Ramos (cell line): ENCODE measurements at regions not wholly inside any gene's neighbourhood (a gene's known extent, or its start where the extent isn't known, plus 50 kb on each side); places are given as distances from the start of the nearest gene placed in this dataset.
"Not testable (repeated sequence)": the region's sequence is repeated elsewhere in the genome, so short reads cannot be mapped to it uniquely, and the experiment has no call there.

Source experiments
- in situ Hi-C: fragments of 300-500 bp; cut with MboI; formaldehyde crosslinking; loops from one replicate; pipeline ENCODE4 v1.14.3; 2022; ENCODE audit warnings: low sequenced_read_pairs; ENCODE audit not compliant: unreplicated experiment

DNA sequence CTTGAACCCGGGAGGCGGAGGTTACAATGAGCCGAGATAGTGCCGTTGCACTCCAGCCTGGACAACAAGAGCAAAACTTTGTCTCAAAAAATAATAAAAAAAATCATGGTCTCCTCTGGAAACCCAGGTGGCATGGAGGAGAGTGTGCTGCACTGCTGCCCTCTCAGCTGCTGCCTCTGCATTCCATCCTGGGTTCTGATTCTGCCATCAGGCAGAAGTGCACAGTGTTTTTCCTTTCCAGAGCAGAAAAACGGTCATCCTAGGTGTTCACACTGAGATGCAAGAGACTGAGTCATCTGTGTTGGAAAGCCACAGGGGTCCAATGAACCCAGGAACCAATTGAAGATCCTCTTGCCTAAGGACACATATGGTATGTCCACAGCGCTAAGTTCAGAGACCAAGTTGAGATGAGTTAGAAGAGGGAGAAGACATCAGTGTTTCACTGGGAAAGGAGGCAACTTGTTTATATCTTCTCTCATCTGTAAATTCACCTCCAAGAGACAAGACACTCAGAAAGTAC, 88.8 kb upstream of the DMRT1 start:
- in situ Hi-C loops, result no loop called here

DNA sequence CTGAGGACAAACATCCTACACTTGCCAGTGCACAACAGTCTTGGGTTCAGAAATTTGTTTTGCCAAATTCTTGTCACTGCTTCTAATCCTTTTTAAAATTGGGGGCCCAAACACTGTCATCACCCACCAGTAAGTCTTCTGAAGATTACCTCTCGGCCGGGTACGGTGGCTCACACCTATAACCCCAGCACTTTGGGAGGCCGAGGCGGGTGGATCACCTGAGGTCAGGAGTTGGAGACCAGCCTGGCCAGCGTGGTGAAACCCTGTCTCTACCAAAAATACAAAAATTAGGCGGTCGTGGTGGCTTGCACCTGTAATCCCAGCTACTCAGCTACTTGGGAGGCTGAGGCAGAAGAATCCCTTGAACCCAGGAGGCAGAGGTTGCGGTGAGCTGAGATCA, 87.8 kb upstream of the DMRT1 start:
- in situ Hi-C loops, result not testable (repeated sequence)

- in situ Hi-C loops, result no loop called here
Measured at GRCh38 chr9:754150-754931, 87.2 kb upstream of the DMRT1 start.

- in situ Hi-C loops, result no loop called here
Measured at GRCh38 chr9:755454-756381, 85.8 kb upstream of the DMRT1 start.

DNA sequence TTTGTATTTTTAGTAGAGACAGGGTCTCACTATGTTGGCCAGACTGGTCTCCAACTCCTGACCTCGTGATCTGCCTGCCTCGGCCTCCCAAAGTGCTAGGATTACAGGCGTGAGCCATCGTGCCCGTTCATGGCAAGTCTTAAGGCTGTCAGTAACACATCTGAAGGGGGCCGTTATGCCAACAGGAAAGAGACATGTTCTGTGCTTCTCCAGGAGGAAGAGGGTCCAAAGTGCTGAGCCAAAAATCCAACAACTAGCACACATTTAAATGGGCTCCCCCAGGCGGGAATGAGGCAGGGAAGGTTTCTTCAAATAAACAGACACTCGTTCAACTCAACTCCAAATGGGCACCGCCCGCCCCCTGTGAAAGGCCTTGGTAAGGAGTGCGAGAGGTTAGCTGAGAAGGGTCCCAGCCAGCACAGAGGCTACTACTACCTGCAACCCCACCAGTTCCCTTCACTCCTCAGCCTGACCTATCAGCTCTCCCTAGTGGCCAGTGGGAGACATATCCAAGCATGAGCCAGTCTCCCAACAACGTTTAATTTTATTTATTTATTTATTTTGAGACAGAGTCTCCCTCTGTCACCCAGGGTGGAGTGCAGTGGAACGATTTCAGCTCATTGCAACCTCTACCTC, 84.1 kb upstream of the DMRT1 start:
- in situ Hi-C loops, result no loop called here

DNA sequence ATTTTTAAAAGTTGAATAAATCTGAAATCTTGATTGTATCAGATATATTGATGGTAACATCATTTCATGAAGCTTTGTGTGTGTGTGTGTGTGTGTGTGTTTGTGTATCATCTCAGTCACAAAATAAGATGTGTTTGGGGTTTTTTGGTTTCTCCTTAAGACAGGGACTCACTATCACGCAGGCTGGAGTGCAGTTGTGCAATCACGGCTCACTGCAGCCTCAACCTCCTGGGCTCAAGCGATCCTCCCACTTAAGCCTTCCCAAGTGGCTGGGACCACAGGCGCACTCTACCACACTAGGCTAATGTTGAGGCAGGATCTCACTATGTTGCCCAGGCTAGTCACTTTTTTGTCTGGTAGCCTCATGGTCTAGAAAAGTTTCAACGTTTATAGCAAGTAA, 83.4 kb upstream of the DMRT1 start:
- in situ Hi-C loops, result no loop called here

DNA sequence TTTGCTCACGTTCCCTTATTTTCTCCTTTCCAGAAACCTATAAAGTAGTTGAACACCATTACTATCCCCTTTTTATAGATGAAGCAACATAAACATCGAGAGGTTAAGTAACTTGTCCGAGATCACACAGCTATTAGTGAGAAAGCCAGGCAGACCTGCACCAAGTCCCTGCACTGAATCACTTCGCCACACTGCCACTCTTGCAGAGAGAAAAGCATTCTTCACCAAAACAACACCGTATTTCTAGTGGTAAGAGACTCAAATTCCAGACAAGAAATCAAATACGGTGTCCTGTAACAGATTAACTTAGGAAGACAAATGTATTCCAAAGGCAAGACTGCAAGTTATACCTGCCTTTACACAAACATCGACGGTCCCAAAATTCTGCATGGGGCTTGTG, 82.0 kb upstream of the DMRT1 start:
- in situ Hi-C loops, result no loop called here

DNA sequence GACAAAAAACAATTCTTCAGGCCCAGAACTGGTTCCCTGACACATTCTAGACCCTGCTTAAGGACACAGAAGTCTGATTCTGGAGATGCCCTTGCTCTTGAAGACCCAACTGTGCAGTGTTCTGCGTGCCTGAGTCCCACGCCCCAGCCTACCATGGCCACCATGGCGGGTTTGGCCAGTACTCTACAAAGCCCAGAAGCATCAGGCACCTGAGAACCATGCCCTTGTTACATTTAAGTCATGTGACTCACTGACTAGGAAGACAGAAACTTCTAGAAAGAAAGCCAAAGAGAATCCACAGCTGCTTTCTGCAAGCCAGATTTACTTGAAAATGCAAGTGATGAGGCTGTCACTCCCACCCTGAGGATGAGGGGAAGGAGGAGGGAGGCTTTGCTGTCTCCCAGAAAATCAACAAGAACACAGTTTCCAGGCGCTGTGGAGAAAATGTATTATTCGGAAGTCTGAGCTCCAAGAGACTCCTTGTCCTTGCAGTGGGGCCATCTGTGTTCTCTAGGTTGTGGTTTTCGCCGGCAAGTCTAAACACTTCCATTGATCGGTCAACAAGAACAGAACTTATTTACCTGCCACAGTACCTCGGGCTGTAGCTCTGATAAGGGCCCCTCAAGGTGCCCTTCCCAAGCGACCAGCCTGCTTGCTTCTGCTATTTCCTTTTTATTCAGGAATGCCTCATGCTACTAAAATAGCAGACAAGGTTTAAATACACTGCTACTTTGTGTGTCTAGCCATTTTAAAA, 81.3 kb upstream of the DMRT1 start:
- in situ Hi-C loops, result no loop called here

DNA sequence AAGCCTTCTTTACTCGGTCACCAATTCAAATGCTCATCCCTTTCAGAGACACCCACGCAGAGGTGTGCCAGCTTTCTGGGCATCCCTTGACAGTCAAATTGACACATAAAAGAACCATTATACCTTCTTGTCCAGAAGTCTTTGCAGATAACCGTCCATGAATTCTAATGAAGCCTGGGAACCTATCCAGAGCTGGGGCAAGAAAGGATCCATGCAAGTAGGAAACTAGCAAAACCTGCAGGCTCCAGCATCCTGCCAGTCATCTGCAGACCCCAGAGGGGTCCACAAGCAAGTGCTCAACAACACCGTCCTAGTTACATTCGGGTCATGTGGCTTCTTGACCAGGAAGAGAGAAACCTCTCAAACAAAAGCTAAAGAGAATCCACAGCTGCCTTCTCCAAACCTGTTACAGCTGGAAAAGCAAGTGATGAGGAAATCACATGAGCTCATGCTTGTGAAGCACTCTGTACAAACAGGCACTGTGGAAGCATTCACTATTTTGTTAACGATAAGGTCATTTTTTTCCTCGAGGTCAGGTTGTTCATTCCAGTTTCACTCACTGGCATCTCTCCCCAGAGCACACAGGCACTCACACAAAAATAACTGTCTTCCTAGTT, 80.2 kb upstream of the DMRT1 start:
- in situ Hi-C loops, result no loop called here

DNA sequence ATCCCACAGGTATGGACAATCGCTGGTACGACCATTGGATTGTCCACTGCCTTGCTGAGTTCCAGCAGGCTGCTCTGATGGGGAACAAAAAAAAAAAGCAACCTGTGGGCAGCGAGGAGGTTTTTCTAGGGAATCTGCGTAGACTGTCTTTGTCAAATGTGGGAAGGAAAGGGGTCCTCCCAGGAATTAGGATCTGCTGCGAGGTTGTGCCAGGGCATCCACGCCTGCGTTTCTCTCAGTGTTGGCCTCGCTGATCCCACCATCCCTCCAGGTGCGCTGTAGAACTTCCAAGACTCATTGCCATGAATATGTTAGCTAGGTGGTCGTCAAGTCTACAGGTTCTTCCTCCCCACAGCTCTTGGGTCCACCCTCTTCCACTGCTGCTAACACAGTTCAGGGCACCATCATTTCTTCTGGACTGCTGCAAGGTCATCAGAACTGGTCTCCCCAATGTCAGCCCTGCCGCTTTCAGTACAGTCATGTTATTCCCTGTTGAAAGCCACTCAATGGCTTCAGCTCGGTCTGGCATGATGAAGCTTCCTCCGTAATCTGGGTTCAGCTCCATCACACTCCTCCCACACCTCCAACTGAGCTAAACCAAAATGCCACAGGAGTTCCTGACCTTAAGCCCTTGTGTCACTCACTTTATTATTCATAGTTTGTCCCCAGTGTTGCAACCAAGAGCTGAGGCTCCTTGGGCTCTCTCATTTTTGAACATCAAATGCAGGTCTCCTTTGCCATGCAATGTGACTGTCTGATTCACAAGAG, 79.5 kb upstream of the DMRT1 start:
- in situ Hi-C loops, result no loop called here

- in situ Hi-C loops, result no loop called here
Measured at GRCh38 chr9:763692-764091, 77.8 kb upstream of the DMRT1 start.

- in situ Hi-C loops, result no loop called here
Measured at GRCh38 chr9:764105-764524, 77.4 kb upstream of the DMRT1 start.

GRCh38 chr9:764986-765385, 76.5 kb upstream of the DMRT1 start:
- in situ Hi-C loops, result loop anchor here (5.0 kb wide), 1 partner anchor 153 kb away; no protein-coding TSS in a partner anchor

GRCh38 chr9:767061-767561, 74.4 kb upstream of the DMRT1 start:
- in situ Hi-C loops, result loop anchor here (5.0 kb wide), 1 partner anchor 155 kb away; no protein-coding TSS in a partner anchor

DNA sequence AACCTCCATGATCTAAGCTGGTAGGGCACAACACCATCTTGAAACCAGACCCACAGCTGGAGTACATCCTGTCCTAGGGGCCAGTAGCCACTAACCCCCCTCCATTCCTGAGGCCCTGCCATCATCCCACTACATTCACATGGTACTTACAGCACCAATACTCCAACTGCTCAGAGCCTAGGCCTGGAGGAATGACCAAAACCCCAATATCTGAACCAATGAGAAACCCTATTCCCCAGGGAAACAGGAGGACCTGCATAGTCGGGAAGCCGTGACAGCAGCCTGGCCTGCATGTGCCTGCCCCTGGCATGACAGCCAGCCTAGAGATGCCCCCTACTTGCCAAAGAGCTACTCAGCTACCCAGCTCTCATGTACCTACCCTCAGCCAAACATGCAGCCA, 65.4 kb upstream of the DMRT1 start:
- in situ Hi-C loops, result no loop called here

DNA sequence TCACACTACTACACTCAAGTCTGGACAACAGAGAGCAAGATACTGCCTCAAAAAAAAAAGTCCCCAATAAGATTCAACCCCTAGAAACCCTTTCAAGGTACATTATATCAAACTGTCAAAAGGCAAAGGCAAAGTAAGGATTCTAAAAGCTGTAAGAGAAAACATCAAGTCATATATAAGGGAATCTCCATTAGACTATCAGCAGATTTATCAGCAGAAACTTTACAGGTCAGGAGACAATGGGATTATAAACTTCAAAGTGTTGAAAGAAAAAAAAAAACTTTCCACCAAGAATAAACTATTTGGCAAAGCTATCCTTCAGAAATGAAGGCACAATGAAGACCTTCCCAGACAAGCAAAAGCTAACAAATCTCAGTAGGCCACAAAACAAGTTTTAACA, 63.5 kb upstream of the DMRT1 start:
- in situ Hi-C loops, result no loop called here

- in situ Hi-C loops, result no loop called here
Measured at GRCh38 chr9:784202-784601, 57.3 kb upstream of the DMRT1 start.

DNA sequence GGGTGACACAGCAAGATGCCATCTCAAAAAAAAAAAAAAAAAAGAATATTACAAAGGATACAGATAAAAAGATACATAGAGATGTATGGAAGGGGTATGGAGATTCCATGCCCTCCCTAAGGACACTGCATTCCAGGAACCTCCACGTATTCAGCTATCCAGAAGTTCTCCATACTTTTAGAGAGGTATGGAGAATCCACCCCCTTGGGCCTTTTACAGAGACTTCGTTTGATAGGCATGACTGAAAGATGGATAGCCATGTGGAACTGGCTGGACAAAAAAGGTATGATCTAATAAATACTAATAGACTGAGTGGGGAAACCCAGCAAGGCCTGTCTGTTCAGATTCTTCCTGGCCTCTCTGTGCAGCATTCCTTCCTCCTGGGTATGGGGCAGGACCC, 56.6 kb upstream of the DMRT1 start:
- in situ Hi-C loops, result no loop called here

DNA sequence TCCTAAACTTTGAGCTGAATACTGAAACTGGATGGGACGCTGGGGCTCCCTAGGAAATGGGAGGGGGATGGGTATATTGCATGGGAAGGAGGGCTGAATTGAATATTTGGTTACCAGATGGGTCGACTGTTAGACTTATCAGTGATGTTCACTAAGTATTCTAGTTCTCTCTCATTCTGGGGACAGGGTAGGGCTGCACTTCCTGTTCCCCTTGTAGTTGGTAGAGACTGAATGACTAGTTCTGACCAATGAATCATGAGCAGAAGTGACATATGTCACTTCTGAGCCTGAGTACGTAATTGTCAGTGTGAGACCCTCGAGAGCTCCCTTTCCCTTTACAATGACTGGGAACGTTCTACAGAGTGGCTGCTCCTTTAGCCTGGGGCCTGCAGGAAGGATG, 55.5 kb upstream of the DMRT1 start:
- in situ Hi-C loops, result no loop called here
